Fibroblast of pulmonary artery (primary cell): ENCODE measurements at regions not wholly inside any gene's neighbourhood (a gene's known extent, or its start where the extent isn't known, plus 50 kb on each side); places are given as distances from the start of the nearest gene placed in this dataset.

ENCODE experiments used
- DNase-seq: peaks from one replicate; pipeline ENCODE4 v3.0.0-alpha.2; 2010; ENCODE audit warnings: low read depth
- H3K4me3 ChIP-seq: replicated peaks from 2 replicates; pipeline ENCODE4 v1.5.1; 2011; ENCODE audit warnings: low read depth, mild to moderate bottlenecking, control low read depth, low read length, moderate library complexity
- TF ChIP-seq, protein P1 (sequence below): IDR thresholded peaks from 2 replicates; pipeline ENCODE4 v1.5.1; 2011; ENCODE audit warnings: mild to moderate bottlenecking, control low read depth, low read length, inconsistent platforms; ENCODE audit errors: missing control alignments

DNA sequence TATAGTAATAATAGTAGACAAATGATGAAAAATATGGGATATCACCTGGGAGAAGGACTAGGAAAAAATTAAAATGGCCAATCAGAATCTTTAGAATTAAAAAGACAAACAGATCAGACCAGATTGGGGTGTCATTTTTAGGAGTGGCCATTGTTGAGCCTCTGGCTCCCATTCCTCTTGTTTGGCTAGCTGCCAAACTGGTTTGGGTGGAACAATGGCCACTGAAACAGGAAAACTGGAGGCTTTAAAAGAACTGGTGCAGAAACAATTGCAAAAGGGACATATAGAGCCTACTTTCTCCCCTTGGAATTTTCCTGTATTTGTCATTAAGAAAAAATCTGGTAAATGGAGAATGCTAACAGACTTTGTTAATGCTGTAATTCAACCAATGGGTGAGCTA lies 294.8 kb upstream of the DKK2 start:
- no peak overlapping the region for H3K4me3 ChIP-seq
- TF ChIP-seq, protein P1, sequence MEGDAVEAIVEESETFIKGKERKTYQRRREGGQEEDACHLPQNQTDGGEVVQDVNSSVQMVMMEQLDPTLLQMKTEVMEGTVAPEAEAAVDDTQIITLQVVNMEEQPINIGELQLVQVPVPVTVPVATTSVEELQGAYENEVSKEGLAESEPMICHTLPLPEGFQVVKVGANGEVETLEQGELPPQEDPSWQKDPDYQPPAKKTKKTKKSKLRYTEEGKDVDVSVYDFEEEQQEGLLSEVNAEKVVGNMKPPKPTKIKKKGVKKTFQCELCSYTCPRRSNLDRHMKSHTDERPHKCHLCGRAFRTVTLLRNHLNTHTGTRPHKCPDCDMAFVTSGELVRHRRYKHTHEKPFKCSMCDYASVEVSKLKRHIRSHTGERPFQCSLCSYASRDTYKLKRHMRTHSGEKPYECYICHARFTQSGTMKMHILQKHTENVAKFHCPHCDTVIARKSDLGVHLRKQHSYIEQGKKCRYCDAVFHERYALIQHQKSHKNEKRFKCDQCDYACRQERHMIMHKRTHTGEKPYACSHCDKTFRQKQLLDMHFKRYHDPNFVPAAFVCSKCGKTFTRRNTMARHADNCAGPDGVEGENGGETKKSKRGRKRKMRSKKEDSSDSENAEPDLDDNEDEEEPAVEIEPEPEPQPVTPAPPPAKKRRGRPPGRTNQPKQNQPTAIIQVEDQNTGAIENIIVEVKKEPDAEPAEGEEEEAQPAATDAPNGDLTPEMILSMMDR = no peak
- DNase-seq = no peak

DNA sequence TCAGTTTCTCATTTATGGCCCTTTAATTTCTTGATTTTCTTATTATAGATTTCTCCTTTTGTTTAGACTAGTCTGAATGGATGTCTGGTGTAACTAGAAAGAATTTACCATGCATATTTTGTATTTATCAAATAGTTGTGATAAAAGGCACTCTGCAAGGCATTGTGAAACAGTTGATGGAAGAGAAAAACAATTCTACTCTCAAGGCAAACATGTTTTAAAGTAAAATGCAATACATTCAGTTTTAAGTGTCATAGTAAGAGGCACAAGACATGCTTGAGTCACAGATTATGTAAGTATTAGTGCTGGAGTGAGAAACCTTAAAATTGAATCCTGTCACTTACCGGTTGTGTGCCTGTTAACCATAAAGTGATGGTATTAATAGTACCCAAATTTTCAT lies 283.3 kb upstream of the DKK2 start:
- TF ChIP-seq, protein P1 = no peak
- DNase-seq = peak; percentile 3
- no peak overlapping the region for H3K4me3 ChIP-seq

DNA sequence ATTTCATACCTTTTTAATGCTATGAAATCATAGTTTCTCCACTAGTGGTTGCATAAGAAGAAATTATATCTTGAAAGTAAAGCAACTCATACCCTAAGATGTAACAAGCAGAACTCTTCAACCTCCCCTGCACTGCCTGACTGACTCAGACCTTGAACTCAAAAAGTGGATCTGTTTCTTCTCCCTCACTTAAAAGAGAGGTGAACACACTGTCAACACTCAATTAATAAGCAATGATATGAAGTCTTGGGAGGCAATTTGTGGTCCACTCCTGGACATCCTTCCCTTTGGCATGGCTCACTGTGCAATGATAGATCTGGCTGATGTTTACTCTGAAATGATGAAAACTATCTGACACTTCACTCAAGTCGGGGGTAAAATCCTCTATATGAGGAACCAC lies 282.0 kb upstream of the DKK2 start:
- TF ChIP-seq, protein P1 = no peak
- DNase-seq = no peak
- H3K4me3 ChIP-seq = no peak overlapping the region

DNA sequence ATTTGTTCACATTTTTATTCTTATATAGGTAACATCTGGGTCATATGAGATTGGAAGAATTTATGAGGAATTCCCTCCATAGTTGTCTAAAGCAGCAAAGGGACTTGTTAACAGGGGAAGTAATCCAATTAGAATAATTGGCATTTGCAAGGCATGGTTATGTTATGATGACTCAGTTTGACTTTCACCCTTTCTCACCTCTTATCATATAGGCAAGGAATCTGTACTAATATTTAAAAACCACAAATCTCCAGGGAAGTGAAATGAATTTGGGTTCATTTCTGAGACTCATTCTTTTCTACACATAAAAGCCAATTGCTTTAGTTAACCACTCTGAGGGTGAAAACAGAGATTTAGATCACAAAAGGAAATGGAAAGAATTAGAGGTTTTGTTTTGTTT lies 281.5 kb upstream of the DKK2 start:
- no peak for DNase-seq
- H3K4me3 ChIP-seq = no peak overlapping the region
- TF ChIP-seq, protein P1 = no peak

DNA sequence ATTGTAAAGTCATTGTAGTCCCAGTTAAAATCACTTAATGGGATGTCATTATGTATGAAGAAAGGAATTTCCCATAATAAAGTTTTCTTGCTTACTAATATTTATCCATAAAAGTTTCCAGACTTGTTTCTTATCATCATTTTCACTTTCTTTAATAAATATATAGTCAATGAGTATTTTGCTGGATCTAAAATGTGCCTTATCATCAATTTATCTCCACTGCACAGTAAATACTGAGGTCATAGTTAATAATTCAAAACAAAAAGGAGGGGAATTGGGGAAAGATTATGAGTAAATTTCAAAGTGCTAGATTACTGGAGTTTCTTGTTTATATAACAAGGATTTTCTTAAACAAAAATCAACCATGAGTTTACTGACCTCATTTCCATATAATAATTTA lies 279.5 kb upstream of the DKK2 start:
- DNase-seq = no peak
- TF ChIP-seq, protein P1 = no peak
- no peak overlapping the region for H3K4me3 ChIP-seq

DNA sequence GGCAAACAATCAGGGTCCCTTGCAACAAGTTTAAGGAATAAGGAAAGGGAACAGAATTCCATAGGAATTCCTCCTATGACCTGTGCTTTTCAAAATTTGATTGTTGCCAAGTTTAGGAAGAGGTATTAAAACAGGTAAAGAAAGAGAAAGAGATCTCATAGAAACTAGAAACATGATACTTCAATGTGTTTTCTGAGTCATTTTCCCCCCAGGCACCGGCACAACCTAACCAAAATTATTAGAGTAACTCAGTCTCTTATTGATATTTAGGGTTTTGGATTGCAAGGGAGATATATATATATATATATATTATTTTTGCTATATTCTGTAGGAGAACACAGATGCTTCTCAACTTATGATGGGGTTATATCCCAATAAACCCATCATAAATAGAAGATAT lies 278.0 kb upstream of the DKK2 start:
- no peak for DNase-seq
- H3K4me3 ChIP-seq = no peak overlapping the region
- TF ChIP-seq, protein P1 = no peak

DNA sequence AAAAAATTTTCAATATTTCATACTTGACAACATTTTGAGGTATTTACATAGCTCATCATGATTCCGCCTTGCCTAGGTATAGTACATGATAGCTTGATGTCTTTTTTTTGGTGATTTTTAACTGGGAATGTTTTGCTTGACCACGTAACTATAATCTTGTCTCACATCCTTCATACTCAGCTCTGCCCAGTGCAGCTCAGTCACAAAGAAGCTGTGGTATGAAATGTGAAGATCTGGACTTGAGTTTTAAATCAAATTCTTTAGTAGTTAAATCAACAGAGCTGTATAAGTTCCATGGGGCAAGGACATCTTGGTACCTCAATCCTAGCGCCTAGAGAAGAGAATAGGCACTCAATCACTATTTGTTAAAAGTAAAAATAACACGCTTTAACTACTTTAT lies 276.3 kb upstream of the DKK2 start:
- TF ChIP-seq, protein P1 = no peak
- DNase-seq = no peak

More for the DNA sequence above, 276.3 kb upstream of the DKK2 start:
- H3K4me3 ChIP-seq = no peak overlapping the region
